Activated T-cell treated with anti-CD3 and anti-CD28 coated beads for 4 hours (primary cell): ENCODE measurements at regions not wholly inside any gene's neighbourhood (a gene's known extent, or its start where the extent isn't known, plus 50 kb on each side); places are given as distances from the start of the nearest gene placed in this dataset.

Experiments
- DNase-seq: peaks from one replicate; pipeline ENCODE4 v3.0.0-alpha.2; 2020

GRCh38 chr5:116652903-116653302, 78.3 kb upstream of the SEMA6A start:
- no peak for DNase-seq

GRCh38 chr5:116652196-116652729, 77.6 kb upstream of the SEMA6A start:
- no peak for DNase-seq

GRCh38 chr5:116651653-116652052, 77.0 kb upstream of the SEMA6A start:
- no peak for DNase-seq

- DNase-seq: no peak
Measured at GRCh38 chr5:116650964-116651363, 76.3 kb upstream of the SEMA6A start.

GRCh38 chr5:116650544-116650943, 75.9 kb upstream of the SEMA6A start:
- DNase-seq: no peak

- no peak for DNase-seq
Measured at GRCh38 chr5:116646611-116647289, 72.1 kb upstream of the SEMA6A start.

GRCh38 chr5:116645627-116646026, 71.0 kb upstream of the SEMA6A start:
- DNase-seq: no peak

- DNase-seq: no peak
Measured at GRCh38 chr5:116640236-116640635, 65.6 kb upstream of the SEMA6A start.

- DNase-seq: no peak
Measured at GRCh38 chr5:116637149-116637740, 62.6 kb upstream of the SEMA6A start.

GRCh38 chr5:116632890-116633289, 58.3 kb upstream of the SEMA6A start:
- DNase-seq: no peak

- no peak for DNase-seq
Measured at GRCh38 chr5:116631147-116631546, 56.5 kb upstream of the SEMA6A start.

- no peak for DNase-seq
Measured at GRCh38 chr5:116629168-116629567, 54.5 kb upstream of the SEMA6A start.

GRCh38 chr5:116626945-116627679, 52.5 kb upstream of the SEMA6A start:
- DNase-seq: no peak

- no peak for DNase-seq
Measured at GRCh38 chr5:116626272-116626723, 51.7 kb upstream of the SEMA6A start.
